Fibroblast of lung (primary cell): ENCODE measurements at regions not wholly inside any gene's neighbourhood (a gene's known extent, or its start where the extent isn't known, plus 50 kb on each side); places are given as distances from the start of the nearest gene placed in this dataset.

ENCODE experiments used
- DNase-seq, 2 donors: peaks; one replicate each; pipeline versions ENCODE4 v3.0.0 to v3.0.0-alpha.2; 2010; ENCODE audit warnings: low read depth in 2 of 2
- H2AFZ ChIP-seq: 2 replicates; pipeline ENCODE4 v1.5.1; 2012; ENCODE audit warnings: low read length, control low read depth, inconsistent platforms
- H3K27ac ChIP-seq: 2 replicates; pipeline ENCODE4 v1.5.1; 2011; ENCODE audit warnings: low read length, control low read depth; ENCODE audit not compliant: insufficient read depth
- H3K27me3 ChIP-seq: 2 replicates; pipeline ENCODE4 v1.5.1; 2011; ENCODE audit warnings: mild to moderate bottlenecking, low read length; ENCODE audit not compliant: control insufficient read depth, insufficient read depth
- H3K36me3 ChIP-seq: 2 replicates; pipeline ENCODE4 v1.5.1; 2011; ENCODE audit warnings: low read length; ENCODE audit not compliant: control insufficient read depth, insufficient read depth
- H3K4me1 ChIP-seq: 2 replicates; pipeline ENCODE4 v1.5.1; 2011; ENCODE audit warnings: low read length; ENCODE audit not compliant: control insufficient read depth, insufficient read depth; ENCODE audit errors: extremely low read depth
- H3K4me2 ChIP-seq: 2 replicates; pipeline ENCODE4 v1.5.1; 2011; ENCODE audit warnings: low read length, control low read depth; ENCODE audit not compliant: insufficient read depth; ENCODE audit errors: extremely low read depth
- H3K4me3 ChIP-seq, 4 experiments: fragments of 200-600 bp in 1 of 4; sonication (generic) in 1 of 4; replicated peaks in 1 of 4; 2 replicates each; pipeline ENCODE4 v1.5.1; 2011 to 2016; ENCODE audit warnings: low read length in 4 of 4, low read depth in 3 of 4, mild to moderate bottlenecking in 3 of 4, control low read depth in 2 of 4, inconsistent platforms in 1 of 4, mixed read lengths in 1 of 4; ENCODE audit not compliant: insufficient read depth in 1 of 4; ENCODE audit errors: control extremely low read depth in 1 of 4
- H3K79me2 ChIP-seq: 2 replicates; pipeline ENCODE4 v1.5.1; 2012; ENCODE audit warnings: mild to moderate bottlenecking, low read length, inconsistent platforms; ENCODE audit not compliant: control insufficient read depth, insufficient read depth
- H3K9ac ChIP-seq: 2 replicates; pipeline ENCODE4 v1.5.1; 2011; ENCODE audit warnings: mild to moderate bottlenecking, low read length, control low read depth; ENCODE audit not compliant: insufficient read depth
- H3K9me3 ChIP-seq: 2 replicates; pipeline ENCODE4 v1.5.1; 2012; ENCODE audit warnings: low read depth, low read length; ENCODE audit not compliant: control insufficient read depth, insufficient read depth
- H4K20me1 ChIP-seq: 2 replicates; pipeline ENCODE4 v1.5.1; 2011; ENCODE audit warnings: low read length; ENCODE audit not compliant: control insufficient read depth, insufficient read depth; ENCODE audit errors: extremely low read depth
- CTCF ChIP-seq, 2 donors: IDR thresholded peaks in 1 of 2; conservative IDR thresholded peaks in 1 of 2; 1 replicate in 1 of 2; 2 replicates in 1 of 2; pipeline ENCODE4 v1.5.1; 2011 to 2012; ENCODE audit warnings: low read length in 2 of 2, control low read depth in 1 of 2, inconsistent platforms in 1 of 2, low read depth in 1 of 2, mild to moderate bottlenecking in 1 of 2
- EZH2 ChIP-seq: IDR thresholded peaks from 2 replicates; pipeline ENCODE4 v1.5.1; 2012; ENCODE audit warnings: low read length, control low read depth, mild to moderate bottlenecking; ENCODE audit errors: missing control alignments

DNA sequence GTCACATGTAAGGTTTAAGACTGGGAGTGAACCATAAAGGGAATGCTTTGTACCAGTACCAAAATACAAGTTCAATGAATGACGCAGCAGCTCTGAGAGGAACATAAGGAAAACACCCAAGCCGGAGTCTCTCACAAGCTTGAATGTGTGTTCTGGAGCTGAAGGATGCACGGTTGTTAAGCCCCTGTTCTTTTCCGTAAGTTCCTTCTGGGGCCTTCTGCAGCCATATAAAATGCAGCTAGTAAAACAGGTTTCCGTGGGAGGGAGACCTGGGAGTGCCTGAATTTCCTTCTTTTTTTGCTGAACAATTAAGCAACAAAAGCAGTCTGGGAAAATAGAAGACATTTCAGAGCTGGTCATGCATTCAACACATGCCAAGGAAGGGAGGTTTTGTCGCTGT is 73.2 kb upstream of the JAG1 start:
- H3K79me2 ChIP-seq, result no peaks in the 10 kb centered on the region
- no peaks in the 10 kb centered on the region for H4K20me1 ChIP-seq
- no peak overlapping the region for H3K4me3 ChIP-seq
- no peak overlapping the region for H2AFZ ChIP-seq
- no peaks in the 10 kb centered on the region for H3K9me3 ChIP-seq
- no peak overlapping the region for H3K27ac ChIP-seq
- no peaks in the 10 kb centered on the region for H3K36me3 ChIP-seq
- no peak for TF ChIP-seq CTCF (conservative IDR thresholded peaks at IDR 0.05 in 1 of 2, IDR thresholded peaks at IDR 0.05 in 1 of 2; ENCODE audit: low read depth in 1 of 2, low read length in 2 of 2)
- TF ChIP-seq EZH2, result no peak
- DNase-seq, result no peak
- no peak overlapping the region for H3K9ac ChIP-seq
- H3K4me1 ChIP-seq, result no peaks in the 10 kb centered on the region
- no peaks in the 10 kb centered on the region for H3K27me3 ChIP-seq
- no peak overlapping the region for H3K4me2 ChIP-seq

DNA sequence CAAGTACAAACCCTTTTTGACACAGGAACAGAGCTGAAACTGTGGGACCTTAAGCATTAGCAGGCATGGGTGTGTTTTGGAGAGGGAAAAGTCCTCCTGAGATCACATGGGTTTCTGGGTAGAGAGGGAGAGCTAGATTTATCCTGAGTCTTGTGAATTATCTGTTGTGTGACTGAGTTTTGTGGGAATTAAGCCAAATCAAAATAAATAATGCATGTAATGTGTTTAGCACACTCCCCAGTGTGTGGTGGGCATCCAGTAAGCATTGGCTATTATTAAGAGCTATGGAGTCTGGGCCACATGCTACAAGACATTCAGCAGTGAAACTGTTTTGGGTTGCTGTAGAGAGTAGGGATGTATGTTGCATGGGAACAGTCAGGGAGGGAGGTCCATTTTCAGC is 75.3 kb upstream of the JAG1 start:
- Histone ChIP-seq H3K9me3 (no peaks in the 10 kb centered on the region), H3K27ac (no peak overlapping the region), H3K79me2 (no peaks in the 10 kb centered on the region), H4K20me1 (no peaks in the 10 kb centered on the region), H3K4me2 (no peak overlapping the region), H2AFZ (no peak overlapping the region), H3K9ac (no peak overlapping the region), H3K36me3 (no peaks in the 10 kb centered on the region), H3K27me3 (no peaks in the 10 kb centered on the region), H3K4me1 (no peaks in the 10 kb centered on the region), H3K4me3 (no peak overlapping the region)
- TF ChIP-seq EZH2 (no peak), CTCF (conservative IDR thresholded peaks at IDR 0.05 in 1 of 2, IDR thresholded peaks at IDR 0.05 in 1 of 2; ENCODE audit: low read depth in 1 of 2, low read length in 2 of 2) (no peak)
- DNase-seq, result no peak

DNA sequence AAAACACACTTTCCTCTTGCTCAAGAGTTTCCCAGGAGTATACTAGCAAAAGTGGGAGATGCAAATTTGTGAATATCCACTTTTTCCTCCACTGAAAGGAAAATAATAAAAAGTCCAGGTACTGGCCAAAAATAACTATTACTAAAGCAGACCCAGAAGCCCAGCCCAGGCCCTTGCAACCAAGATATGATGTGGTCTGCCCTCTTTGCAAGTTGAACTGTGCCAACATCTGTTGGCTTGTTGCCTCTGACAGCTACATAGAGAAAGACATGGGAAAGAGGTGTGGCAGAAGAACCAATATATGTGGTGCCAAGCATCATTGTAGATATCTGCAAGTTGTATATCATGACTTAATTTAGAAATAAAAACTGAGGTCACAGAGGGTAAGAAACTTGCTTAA is 78.4 kb upstream of the JAG1 start:
- H3K36me3 ChIP-seq, result no peaks in the 10 kb centered on the region
- H3K4me2 ChIP-seq, result no peak overlapping the region
- no peak overlapping the region for H3K27ac ChIP-seq
- H3K27me3 ChIP-seq, result no peaks in the 10 kb centered on the region
- H3K9ac ChIP-seq, result no peak overlapping the region
- no peaks in the 10 kb centered on the region for H3K9me3 ChIP-seq
- DNase-seq, result no peak
- H4K20me1 ChIP-seq, result no peaks in the 10 kb centered on the region
- H3K4me1 ChIP-seq, result no peaks in the 10 kb centered on the region
- TF ChIP-seq CTCF (conservative IDR thresholded peaks at IDR 0.05 in 1 of 2, IDR thresholded peaks at IDR 0.05 in 1 of 2; ENCODE audit: low read depth in 1 of 2, low read length in 2 of 2) (no peak), EZH2 (no peak)
- no peak overlapping the region for H3K4me3 ChIP-seq
- no peaks in the 10 kb centered on the region for H3K79me2 ChIP-seq
- H2AFZ ChIP-seq, result no peak overlapping the region
